SK-N-MC (cell line): ENCODE measurements at regions not wholly inside any gene's neighbourhood (a gene's known extent, or its start where the extent isn't known, plus 50 kb on each side); places are given as distances from the start of the nearest gene placed in this dataset.

Source experiments
- EZH2 ChIP-seq: fragments of 200-600 bp; sonication (generic); IDR thresholded peaks from one replicate; pipeline ENCODE4 v1.6.1; 2017; ENCODE audit warnings: antibody characterized with exemption
- POLR2AphosphoS5 ChIP-seq: IDR thresholded peaks from 2 replicates; pipeline ENCODE4 v1.6.1; 2012; ENCODE audit warnings: mild to moderate bottlenecking, low read depth, low read length, borderline replicate concordance

DNA sequence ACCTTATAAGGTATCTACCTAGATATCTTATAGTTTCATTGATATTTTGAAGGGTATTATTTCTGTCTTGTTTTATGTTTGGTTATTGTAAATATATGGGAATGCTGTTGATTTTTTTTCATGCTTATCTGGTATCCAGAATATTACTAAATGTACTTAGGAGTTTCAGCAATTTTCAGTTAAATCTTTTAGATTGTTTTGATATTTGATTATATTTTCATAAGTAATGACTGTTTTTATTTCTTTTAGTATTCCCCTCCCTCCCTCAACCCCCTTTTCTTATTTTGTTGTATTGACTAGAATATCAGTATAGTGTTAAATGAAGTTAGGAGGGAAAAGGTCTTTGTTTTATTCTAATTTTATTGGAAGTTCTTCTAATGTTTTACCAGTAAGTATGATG is 344.4 kb upstream of the PROX1 start:
- TF ChIP-seq POLR2AphosphoS5: no peak
- no peak for TF ChIP-seq EZH2
